WTC11 (cell line): ENCODE measurements at regions not wholly inside any gene's neighbourhood (a gene's known extent, or its start where the extent isn't known, plus 50 kb on each side); places are given as distances from the start of the nearest gene placed in this dataset.

Experiments
- ATAC-seq: fragments of 200-7000 bp; cut with Tn5 transposase; 2 replicates; pipeline ENCODE4 v1.10.0; 2021; ENCODE audit warnings: mild to moderate bottlenecking, moderate library complexity
- CTCF ChIA-PET: fragments of 300-600 bp; sonication (Branson Sonifier 250); formaldehyde crosslinking; loops from one replicate; lab custom pipeline; 2021; ENCODE audit warnings: antibody characterized with exemption; lab: Charles Lee
- POLR2A ChIA-PET: fragments of 350-600 bp; sonication (Branson Sonifier 250); formaldehyde crosslinking; loops from one replicate; lab custom pipeline; 2021; ENCODE audit warnings: antibody characterized with exemption; lab: Charles Lee
- DNase-seq: peaks from one replicate; pipeline ENCODE4 v3.0.0; 2021; ENCODE audit warnings: low spot score
- H3K27ac Mint-ChIP-seq: 2 replicates; pipeline ENCODE4 v1.8.0; 2021; ENCODE audit warnings: mixed read lengths
- H3K27me3 Mint-ChIP-seq: 2 replicates; pipeline ENCODE4 v1.8.0; 2021; ENCODE audit warnings: low read depth, mild to moderate bottlenecking, moderate library complexity, mixed read lengths
- H3K36me3 Mint-ChIP-seq: 2 replicates; pipeline ENCODE4 v1.8.0; 2021; ENCODE audit warnings: mixed read lengths
- H3K4me1 Mint-ChIP-seq: 2 replicates; pipeline ENCODE4 v1.8.0; 2022; ENCODE audit warnings: mixed read lengths
- H3K4me3 Mint-ChIP-seq: 2 replicates; pipeline ENCODE4 v1.8.0; 2021; ENCODE audit warnings: mild to moderate bottlenecking, moderate library complexity, mixed read lengths
- H3K9me3 Mint-ChIP-seq: 2 replicates; pipeline ENCODE4 v1.8.0; 2021; ENCODE audit warnings: mixed read lengths
- E2F4 ChIP-seq: sonication (generic); formaldehyde crosslinking; IDR thresholded peaks from 2 replicates; pipeline ENCODE4 v1.8.1; 2022; ENCODE audit warnings: low read depth, mild to moderate bottlenecking, moderate library complexity, missing genetic modification reagents, borderline replicate concordance
- FOXP1 ChIP-seq: sonication (generic); formaldehyde crosslinking; IDR thresholded peaks from 2 replicates; pipeline ENCODE4 v1.8.0; 2022; ENCODE audit warnings: missing genetic modification reagents, mild to moderate bottlenecking, moderate library complexity, borderline replicate concordance
- GABPB1 ChIP-seq: sonication (generic); formaldehyde crosslinking; IDR thresholded peaks from 2 replicates; pipeline ENCODE4 v1.8.1; 2023; ENCODE audit warnings: mild to moderate bottlenecking, missing genetic modification reagents
- GRHL2 ChIP-seq: fragments of 250-450 bp; sonication (Bioruptor Pico); IDR thresholded peaks from 2 replicates; pipeline ENCODE4 v1.8.0; 2022; ENCODE audit warnings: mild to moderate bottlenecking, moderate library complexity; ENCODE audit not compliant: insufficient replicate concordance, severe bottlenecking
- GTF2I ChIP-seq: fragments of 250-450 bp; sonication (Bioruptor Pico); conservative IDR thresholded peaks from 2 replicates; pipeline ENCODE4 v1.4.0; 2021; ENCODE audit warnings: mild to moderate bottlenecking
- JAZF1 ChIP-seq: fragments of 250-450 bp; sonication (Bioruptor Pico); IDR thresholded peaks from 2 replicates; pipeline ENCODE4 v1.9.0; 2021; ENCODE audit warnings: moderate library complexity, mild to moderate bottlenecking, inconsistent platforms
- JUN ChIP-seq: sonication (generic); formaldehyde crosslinking; IDR thresholded peaks from 2 replicates; pipeline ENCODE4 v1.8.0; 2023; ENCODE audit warnings: mild to moderate bottlenecking, missing genetic modification reagents
- NFE2L1 ChIP-seq: sonication (generic); formaldehyde crosslinking; IDR thresholded peaks from 2 replicates; pipeline ENCODE4 v1.8.1; 2023; ENCODE audit warnings: missing genetic modification reagents
- NFYB ChIP-seq: sonication (generic); formaldehyde crosslinking; conservative IDR thresholded peaks from 2 replicates; pipeline ENCODE4 v1.8.0; 2022; ENCODE audit warnings: low read depth, missing genetic modification reagents
- NR1H2 ChIP-seq: sonication (generic); formaldehyde crosslinking; IDR thresholded peaks from 2 replicates; pipeline ENCODE4 v1.9.0; 2021; ENCODE audit warnings: mild to moderate bottlenecking, moderate library complexity, missing genetic modification reagents
- TCF7 ChIP-seq: sonication (generic); formaldehyde crosslinking; IDR thresholded peaks from 2 replicates; pipeline ENCODE4 v1.8.0; 2022; ENCODE audit warnings: mild to moderate bottlenecking, low read depth, missing genetic modification reagents, moderate library complexity
- TEAD1 ChIP-seq: sonication (generic); formaldehyde crosslinking; IDR thresholded peaks from 2 replicates; pipeline ENCODE4 v1.8.0; 2022; ENCODE audit warnings: mild to moderate bottlenecking, missing genetic modification reagents
- ZBTB21 ChIP-seq: sonication (generic); formaldehyde crosslinking; IDR thresholded peaks from 2 replicates; pipeline ENCODE4 v1.8.1; 2023; ENCODE audit warnings: mild to moderate bottlenecking, missing genetic modification reagents, borderline replicate concordance
- ZNF121 ChIP-seq: sonication (generic); formaldehyde crosslinking; IDR thresholded peaks from 2 replicates; pipeline ENCODE4 v1.8.0; 2023; ENCODE audit warnings: missing genetic modification reagents
- ZNF219 ChIP-seq: sonication (generic); formaldehyde crosslinking; IDR thresholded peaks from 2 replicates; pipeline ENCODE4 v1.8.0; 2023; ENCODE audit warnings: missing genetic modification reagents, mild to moderate bottlenecking, borderline replicate concordance
- ZNF317 ChIP-seq: sonication (generic); formaldehyde crosslinking; IDR thresholded peaks from 2 replicates; pipeline ENCODE4 v1.8.1; 2023; ENCODE audit warnings: low read depth, mild to moderate bottlenecking, moderate library complexity, missing genetic modification reagents, borderline replicate concordance
- ZNF396 ChIP-seq: fragments of 250-450 bp; sonication (Bioruptor Pico); IDR thresholded peaks from 2 replicates; pipeline ENCODE4 v1.8.0; 2021; ENCODE audit warnings: mild to moderate bottlenecking, moderate library complexity, borderline replicate concordance
- ZNF425 ChIP-seq: fragments of 250-450 bp; sonication (Bioruptor Pico); conservative IDR thresholded peaks from 2 replicates; pipeline ENCODE4 v1.9.0; 2021; ENCODE audit warnings: mild to moderate bottlenecking
- TF ChIP-seq, protein P1 (sequence below): fragments of 250-450 bp; sonication (Bioruptor Pico); IDR thresholded peaks from 2 replicates; pipeline ENCODE4 v1.8.0; 2021; ENCODE audit warnings: mild to moderate bottlenecking
- TF ChIP-seq, protein P2 (sequence below): sonication (generic); formaldehyde crosslinking; conservative IDR thresholded peaks from 2 replicates; pipeline ENCODE4 v1.8.1; 2022; ENCODE audit warnings: mild to moderate bottlenecking, missing genetic modification reagents
- TF ChIP-seq, protein P3 (sequence below): sonication (generic); formaldehyde crosslinking; IDR thresholded peaks from 2 replicates; pipeline ENCODE4 v1.8.1; 2022; ENCODE audit warnings: low read depth, missing genetic modification reagents, borderline replicate concordance
- TF ChIP-seq, protein P4 (sequence below): fragments of 250-450 bp; sonication (Bioruptor Pico); IDR thresholded peaks from 2 replicates; pipeline ENCODE4 v1.9.0; 2021; ENCODE audit warnings: mild to moderate bottlenecking, borderline replicate concordance

- TF ChIP-seq, protein P1, sequence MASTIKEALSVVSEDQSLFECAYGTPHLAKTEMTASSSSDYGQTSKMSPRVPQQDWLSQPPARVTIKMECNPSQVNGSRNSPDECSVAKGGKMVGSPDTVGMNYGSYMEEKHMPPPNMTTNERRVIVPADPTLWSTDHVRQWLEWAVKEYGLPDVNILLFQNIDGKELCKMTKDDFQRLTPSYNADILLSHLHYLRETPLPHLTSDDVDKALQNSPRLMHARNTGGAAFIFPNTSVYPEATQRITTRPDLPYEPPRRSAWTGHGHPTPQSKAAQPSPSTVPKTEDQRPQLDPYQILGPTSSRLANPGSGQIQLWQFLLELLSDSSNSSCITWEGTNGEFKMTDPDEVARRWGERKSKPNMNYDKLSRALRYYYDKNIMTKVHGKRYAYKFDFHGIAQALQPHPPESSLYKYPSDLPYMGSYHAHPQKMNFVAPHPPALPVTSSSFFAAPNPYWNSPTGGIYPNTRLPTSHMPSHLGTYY: no peak
Observed at GRCh38 chr4:130090427-130090826, 994.5 kb downstream of the C4orf33 start (continued).

DNA sequence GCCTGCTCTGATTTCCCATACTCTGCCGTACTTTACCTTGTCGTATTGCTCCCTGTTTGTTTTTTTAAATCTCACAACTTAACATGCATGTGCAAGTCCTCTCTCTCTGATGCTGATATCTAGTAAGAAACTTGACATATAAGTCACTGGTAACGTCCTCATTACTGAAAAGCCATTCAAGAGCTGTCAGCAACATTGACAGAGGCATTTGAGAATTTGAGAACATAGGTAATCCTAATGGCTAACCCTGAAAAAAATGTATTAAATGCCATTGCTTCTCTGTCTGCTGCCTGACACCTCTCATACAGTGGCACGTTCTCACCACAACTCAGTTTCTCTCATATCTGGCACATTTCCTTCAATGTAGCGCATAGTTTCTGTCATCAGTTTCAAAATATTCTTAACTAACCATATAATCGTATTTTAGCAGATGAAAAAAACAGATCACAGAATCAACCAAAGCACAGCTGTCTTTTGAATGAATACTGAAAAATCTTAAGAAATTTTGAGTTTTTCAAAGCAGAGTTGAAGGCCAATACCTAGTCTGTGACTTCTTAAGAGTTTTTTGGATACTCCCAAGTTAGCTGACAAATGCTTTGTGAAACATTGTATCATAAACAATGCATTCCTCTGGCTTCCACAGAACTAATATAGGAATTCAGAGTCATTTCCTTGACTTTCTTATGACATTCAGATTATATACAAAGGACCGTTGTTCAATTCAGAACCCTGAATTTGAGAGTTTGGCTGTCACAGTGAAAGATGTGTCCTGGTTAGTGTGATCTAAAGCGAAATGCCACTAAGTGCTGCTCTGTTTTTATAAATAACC is 996.4 kb downstream of the C4orf33 start:
- H3K27ac Mint-ChIP-seq: no peak overlapping the region
- ChIA-PET CTCF (no interaction called here), POLR2A (no interaction called here)
- peaks cover 15% of the 10 kb centered on the region for H3K9me3 Mint-ChIP-seq
- H3K36me3 Mint-ChIP-seq: peaks cover 7% of the 10 kb centered on the region
- TF ChIP-seq GABPB1 (CRISPR knock-in tag): no peak
- TF ChIP-seq GTF2I (CRISPR knock-in tag): no peak
- TF ChIP-seq FOXP1: no peak
- TF ChIP-seq, protein P2, sequence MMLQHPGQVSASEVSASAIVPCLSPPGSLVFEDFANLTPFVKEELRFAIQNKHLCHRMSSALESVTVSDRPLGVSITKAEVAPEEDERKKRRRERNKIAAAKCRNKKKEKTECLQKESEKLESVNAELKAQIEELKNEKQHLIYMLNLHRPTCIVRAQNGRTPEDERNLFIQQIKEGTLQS (CRISPR knock-in tag): no peak
- no peak for TF ChIP-seq JUN (CRISPR knock-in tag)
- no peak for TF ChIP-seq NR1H2 (CRISPR knock-in tag)
- no peak for TF ChIP-seq TEAD1
- TF ChIP-seq, protein P1: no peak
- no peak for TF ChIP-seq ZBTB21
- TF ChIP-seq ZNF121 (CRISPR knock-in tag): no peak
- TF ChIP-seq NFE2L1 (CRISPR knock-in tag): no peak
- no peak for TF ChIP-seq ZNF396 (CRISPR knock-in tag)
- TF ChIP-seq, protein P3, sequence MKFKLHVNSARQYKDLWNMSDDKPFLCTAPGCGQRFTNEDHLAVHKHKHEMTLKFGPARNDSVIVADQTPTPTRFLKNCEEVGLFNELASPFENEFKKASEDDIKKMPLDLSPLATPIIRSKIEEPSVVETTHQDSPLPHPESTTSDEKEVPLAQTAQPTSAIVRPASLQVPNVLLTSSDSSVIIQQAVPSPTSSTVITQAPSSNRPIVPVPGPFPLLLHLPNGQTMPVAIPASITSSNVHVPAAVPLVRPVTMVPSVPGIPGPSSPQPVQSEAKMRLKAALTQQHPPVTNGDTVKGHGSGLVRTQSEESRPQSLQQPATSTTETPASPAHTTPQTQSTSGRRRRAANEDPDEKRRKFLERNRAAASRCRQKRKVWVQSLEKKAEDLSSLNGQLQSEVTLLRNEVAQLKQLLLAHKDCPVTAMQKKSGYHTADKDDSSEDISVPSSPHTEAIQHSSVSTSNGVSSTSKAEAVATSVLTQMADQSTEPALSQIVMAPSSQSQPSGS (CRISPR knock-in tag): no peak
- TF ChIP-seq GRHL2: no peak
- TF ChIP-seq TCF7 (CRISPR knock-in tag): no peak
- TF ChIP-seq NFYB (CRISPR knock-in tag): no peak
- TF ChIP-seq JAZF1 (CRISPR knock-in tag): no peak
- no peaks in the 10 kb centered on the region for H3K27me3 Mint-ChIP-seq
- ATAC-seq (no peak), DNase-seq (no peak)
- H3K4me3 Mint-ChIP-seq: no peak overlapping the region
- 0 out of 2 replicates have a peak, but pooled peaks cover 3% of the 10 kb centered on the region for H3K4me1 Mint-ChIP-seq

DNA sequence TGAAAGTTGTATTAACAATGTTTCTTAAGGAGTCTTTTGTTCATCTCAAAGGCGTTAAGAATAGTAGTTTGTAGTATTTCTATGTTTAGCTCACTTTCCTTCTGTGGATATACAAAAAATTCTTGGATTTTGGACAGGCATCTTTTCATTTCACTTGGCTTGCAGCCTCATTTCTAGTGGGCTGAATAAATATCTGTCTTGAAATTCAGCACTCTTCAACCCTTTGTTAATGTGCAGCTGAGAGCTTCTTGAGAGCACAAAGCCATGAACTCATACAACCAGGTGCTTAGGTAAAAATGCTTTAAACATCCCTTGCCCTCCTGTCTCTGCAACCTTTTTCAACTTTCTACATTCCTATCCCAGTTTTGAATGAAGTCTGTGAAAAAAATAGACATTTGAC is 1003.2 kb downstream of the C4orf33 start:
- ChIA-PET POLR2A (no interaction called here), CTCF (no interaction called here)
- Mint-ChIP-seq H3K27ac (no peak overlapping the region), H3K4me1 (peaks cover 23% of the 10 kb centered on the region), H3K27me3 (no peaks in the 10 kb centered on the region), H3K9me3 (peaks cover 9% of the 10 kb centered on the region; the same call in 1 of the 2 replicates), H3K36me3 (no peaks in the 10 kb centered on the region), H3K4me3 (no peak overlapping the region)
- ATAC-seq (no peak), DNase-seq (no peak)
- no peak for TF ChIP-seq ZNF425 (CRISPR knock-in tag)
- TF ChIP-seq E2F4 (CRISPR knock-in tag): no peak
- no peak for TF ChIP-seq ZNF317
- TF ChIP-seq ZNF219 (CRISPR knock-in tag): no peak
- TF ChIP-seq TEAD1: no peak
- TF ChIP-seq, protein P4, sequence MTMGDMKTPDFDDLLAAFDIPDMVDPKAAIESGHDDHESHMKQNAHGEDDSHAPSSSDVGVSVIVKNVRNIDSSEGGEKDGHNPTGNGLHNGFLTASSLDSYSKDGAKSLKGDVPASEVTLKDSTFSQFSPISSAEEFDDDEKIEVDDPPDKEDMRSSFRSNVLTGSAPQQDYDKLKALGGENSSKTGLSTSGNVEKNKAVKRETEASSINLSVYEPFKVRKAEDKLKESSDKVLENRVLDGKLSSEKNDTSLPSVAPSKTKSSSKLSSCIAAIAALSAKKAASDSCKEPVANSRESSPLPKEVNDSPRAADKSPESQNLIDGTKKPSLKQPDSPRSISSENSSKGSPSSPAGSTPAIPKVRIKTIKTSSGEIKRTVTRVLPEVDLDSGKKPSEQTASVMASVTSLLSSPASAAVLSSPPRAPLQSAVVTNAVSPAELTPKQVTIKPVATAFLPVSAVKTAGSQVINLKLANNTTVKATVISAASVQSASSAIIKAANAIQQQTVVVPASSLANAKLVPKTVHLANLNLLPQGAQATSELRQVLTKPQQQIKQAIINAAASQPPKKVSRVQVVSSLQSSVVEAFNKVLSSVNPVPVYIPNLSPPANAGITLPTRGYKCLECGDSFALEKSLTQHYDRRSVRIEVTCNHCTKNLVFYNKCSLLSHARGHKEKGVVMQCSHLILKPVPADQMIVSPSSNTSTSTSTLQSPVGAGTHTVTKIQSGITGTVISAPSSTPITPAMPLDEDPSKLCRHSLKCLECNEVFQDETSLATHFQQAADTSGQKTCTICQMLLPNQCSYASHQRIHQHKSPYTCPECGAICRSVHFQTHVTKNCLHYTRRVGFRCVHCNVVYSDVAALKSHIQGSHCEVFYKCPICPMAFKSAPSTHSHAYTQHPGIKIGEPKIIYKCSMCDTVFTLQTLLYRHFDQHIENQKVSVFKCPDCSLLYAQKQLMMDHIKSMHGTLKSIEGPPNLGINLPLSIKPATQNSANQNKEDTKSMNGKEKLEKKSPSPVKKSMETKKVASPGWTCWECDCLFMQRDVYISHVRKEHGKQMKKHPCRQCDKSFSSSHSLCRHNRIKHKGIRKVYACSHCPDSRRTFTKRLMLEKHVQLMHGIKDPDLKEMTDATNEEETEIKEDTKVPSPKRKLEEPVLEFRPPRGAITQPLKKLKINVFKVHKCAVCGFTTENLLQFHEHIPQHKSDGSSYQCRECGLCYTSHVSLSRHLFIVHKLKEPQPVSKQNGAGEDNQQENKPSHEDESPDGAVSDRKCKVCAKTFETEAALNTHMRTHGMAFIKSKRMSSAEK (CRISPR knock-in tag): no peak
